HG02884 (cell line): ENCODE measurements at regions not wholly inside any gene's neighbourhood (a gene's known extent, or its start where the extent isn't known, plus 50 kb on each side); places are given as distances from the start of the nearest gene placed in this dataset.

ENCODE experiments used
- ATAC-seq: cut with Tn5 transposase; IDR thresholded peaks from one replicate; pipeline ENCODE4 v1.9.1; 2021; ENCODE audit warnings: mild to moderate bottlenecking, moderate library complexity; ENCODE audit not compliant: unreplicated experiment

DNA sequence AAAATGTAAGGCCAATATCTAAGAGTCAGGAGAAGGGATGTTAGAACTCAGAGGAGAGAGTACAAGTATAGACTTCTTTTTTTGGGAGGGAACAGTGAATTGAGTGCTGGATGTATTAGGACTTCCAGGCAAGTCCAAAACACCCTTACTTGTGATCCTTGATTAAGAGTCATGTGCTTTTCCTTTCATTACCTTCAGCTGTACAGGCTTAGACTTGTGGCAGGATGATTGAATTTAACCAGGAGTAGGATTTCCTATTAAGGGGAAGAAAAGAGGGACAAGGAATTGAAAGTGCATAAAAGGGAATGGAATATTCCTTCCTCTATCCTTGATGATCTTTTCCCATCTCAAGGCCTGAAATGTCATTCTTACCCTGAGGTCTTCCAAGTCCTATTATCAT, 606.7 kb downstream of the STIM2 start:
- ATAC-seq, result no peak

- ATAC-seq, result no peak
Observed at GRCh38 chr4:27472364-27472763, 611.7 kb downstream of the STIM2 start.

- no peak for ATAC-seq
Observed at GRCh38 chr4:27474691-27475090, 614.0 kb downstream of the STIM2 start.

DNA sequence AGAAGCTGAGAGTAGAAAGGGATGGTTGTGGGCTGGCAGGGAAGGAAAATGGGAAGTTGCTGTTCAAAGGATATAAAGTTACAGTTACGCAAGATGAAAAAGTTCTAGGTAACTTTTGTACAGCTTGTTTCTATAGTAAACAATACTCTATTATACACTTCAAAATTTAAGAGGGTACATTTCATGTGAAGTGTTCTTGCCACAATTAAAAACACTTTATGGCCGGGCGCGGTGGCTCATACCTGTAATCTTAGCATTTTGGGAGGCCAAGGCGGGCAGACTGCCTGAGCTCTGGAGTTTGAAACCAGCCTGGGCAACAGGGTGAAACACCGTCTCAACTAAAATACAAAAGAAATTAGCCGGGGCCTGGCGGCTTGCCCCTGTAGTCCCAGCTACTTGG, 623.6 kb downstream of the STIM2 start:
- ATAC-seq, result no peak

DNA sequence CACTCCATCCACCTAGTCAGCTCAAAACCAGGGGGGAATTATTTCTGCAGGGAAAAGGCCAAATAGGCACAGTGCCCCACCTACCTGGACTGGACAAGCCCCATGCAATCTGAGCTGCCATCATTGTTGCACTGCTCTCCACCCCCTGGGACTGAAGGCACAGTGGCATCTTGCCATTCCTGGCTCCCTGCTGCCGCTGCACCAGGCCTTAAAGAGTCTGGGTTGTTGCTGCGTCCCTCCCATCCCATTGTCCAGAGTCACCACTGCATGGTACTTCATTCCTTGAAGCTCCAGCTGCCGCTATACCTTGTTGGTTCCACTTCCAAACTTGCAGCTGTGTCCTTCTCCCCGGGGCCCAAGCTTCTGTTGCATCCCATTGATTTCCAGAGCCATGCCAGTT, 629.7 kb downstream of the STIM2 start:
- no peak for ATAC-seq

DNA sequence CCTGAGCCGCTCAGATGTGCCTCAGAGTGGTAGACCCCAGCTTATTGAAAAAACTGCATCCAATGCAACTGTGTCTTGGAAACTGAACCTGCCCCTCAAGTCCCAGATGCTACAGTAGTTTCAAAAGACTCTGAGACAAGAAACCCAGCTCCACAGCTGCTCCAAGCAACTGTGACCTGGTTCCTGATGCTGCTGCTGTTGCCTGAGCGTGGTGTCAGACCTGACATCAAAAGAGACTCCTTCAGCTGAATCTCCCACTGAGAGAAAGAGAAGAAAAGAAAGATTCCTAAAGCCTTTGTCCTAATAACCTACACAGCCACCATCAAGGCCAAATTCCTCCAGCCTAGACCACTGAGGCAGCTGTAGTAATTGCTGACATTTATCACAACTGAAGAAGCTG, 630.1 kb downstream of the STIM2 start:
- ATAC-seq, result no peak

DNA sequence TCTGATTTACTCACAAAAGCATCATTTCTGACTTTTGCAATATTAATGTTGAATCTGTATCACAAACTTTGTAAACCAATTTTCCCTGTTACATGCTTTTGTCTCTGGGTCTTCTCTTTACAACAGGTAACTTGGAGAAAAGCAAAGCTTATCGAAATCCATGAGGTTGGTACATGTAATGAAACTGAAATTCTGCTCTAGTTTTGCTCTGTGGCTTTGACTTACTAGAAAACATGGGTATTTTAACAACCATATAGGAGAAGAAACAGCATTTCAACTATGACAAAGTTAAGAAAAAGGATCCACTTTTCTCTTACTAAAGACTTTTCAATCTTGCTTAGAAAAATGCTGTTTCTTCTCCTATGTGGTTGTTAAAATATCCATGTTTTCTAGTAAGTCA, 645.8 kb downstream of the STIM2 start:
- ATAC-seq, result no peak

- no peak for ATAC-seq
Observed at GRCh38 chr4:27514711-27515110, 654.1 kb downstream of the STIM2 start.

DNA sequence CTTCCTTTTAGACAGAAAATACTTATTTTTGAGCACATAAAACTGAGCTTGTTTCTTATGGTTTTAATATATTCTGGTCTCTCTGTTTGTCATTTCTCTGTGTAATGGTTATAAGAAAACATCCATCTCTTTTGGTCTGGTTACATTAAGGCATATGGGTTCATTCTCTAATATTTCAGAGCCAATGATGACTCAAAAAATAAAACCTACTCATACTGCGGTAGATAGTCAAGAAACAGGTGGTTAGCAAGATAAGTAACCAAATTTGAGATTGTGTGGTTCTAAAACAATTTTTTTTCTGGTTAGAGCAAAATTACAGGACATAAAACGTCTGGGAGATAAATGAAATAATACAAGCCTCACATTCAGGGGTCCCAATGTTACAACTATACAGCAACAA, 654.5 kb downstream of the STIM2 start:
- ATAC-seq, result no peak

DNA sequence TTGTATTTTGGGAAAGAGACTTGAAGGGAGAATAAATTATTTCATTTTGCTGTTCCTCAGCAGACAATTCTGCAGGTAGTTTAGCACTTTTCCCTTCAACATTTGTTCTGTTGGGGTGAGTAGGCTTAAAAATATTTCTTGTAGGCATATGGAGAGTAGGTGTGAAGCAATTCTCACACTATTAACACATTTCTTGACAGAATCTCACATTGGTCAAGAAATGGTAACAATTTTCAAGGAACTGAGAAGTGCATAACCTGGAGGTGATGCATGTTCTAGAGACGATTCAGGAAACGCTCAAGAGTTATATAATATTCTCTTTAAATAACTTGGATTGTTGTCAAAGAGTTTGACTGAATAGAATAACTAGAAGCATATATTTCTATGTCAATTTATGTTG, 658.2 kb downstream of the STIM2 start:
- no peak for ATAC-seq

- ATAC-seq, result no peak
Observed at GRCh38 chr4:27524224-27524623, 663.6 kb downstream of the STIM2 start.

- no peak for ATAC-seq
Observed at GRCh38 chr4:27534488-27534887, 673.8 kb downstream of the STIM2 start.

GRCh38 chr4:27568236-27568951, 707.8 kb downstream of the STIM2 start:
- no peak for ATAC-seq

DNA sequence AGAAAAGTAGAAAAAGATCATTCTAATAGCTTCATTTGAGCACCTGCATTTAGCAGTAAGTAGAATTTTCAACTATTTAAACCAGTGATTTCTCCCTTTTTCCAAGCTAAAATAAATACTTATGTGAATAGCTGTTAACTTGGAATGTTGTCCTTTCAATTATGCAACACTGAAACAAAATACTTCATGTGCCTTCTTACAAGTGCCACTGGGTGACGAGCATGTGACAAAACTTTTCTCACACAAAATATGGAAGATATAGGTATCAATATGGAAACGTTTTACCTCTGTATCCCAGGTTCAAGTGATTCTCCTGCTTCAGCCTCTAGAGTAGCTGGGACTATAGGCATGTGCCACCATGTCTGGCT, 708.3 kb downstream of the STIM2 start:
- ATAC-seq, result no peak

- no peak for ATAC-seq
Observed at GRCh38 chr4:27574743-27575142, 714.1 kb downstream of the STIM2 start.

- ATAC-seq, result no peak
Observed at GRCh38 chr4:27577951-27578350, 717.3 kb downstream of the STIM2 start.

GRCh38 chr4:27592738-27593137, 732.1 kb downstream of the STIM2 start:
- no peak for ATAC-seq

DNA sequence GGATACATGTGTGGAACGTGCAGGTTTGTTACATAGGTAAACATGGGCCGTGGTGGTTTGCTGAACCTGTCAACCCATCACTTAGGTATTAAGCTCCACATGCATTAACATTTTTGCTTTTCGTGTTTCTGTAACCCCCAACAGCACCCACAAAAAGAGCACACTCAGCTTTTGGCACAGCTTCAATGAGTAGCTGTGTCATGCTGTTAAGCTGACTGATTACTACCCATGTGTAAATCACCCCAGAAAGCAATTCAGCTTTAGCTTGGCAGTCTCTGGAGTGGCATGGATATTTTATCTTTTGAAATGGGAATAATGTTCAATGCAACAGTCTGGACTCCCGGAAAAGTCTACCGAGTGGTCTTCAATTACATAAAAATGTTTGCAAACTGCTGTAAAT, 734.3 kb downstream of the STIM2 start:
- ATAC-seq, result no peak

GRCh38 chr4:27595571-27596360, 735.1 kb downstream of the STIM2 start:
- ATAC-seq, result no peak

- no peak for ATAC-seq
Observed at GRCh38 chr4:27602172-27602571, 741.5 kb downstream of the STIM2 start.

DNA sequence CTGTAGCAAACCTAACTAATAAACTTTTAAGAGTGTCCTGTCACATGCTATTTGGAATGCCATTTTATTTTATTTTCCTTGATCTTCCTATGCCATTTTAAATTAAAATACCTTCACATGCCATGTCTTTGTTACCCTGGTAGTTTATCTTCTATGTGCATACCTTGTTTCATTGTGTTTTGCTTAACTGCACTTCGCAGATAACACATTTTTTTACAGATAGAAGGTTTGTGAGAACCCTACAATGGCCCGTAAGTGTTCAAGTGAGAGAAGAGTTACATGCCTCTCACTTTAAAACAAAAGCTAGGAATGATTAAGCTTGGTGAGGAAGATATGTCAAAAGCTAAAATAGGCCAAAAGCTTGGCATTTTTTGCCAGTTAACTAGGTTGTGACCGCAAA, 744.1 kb downstream of the STIM2 start:
- no peak for ATAC-seq

DNA sequence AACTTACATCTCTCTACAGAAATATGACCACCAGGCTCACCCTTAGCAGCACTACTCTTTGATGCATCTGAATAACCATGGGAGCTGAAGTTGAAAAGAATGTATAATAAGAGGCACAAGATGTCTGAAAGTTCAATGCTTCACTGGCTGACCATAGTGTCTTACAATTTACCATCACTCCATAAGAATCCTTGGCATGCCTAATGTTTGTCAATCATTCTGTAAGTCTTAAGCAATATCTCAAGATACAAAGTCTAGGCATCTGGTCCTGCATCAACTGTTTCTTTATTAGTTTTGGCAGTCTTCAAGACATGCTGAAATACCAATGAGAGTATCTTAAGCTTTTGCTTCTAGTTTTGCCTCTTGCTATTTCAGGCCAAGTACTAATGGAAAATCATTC, 755.5 kb downstream of the STIM2 start:
- no peak for ATAC-seq

GRCh38 chr4:27619435-27619834, 758.8 kb downstream of the STIM2 start:
- ATAC-seq, result no peak
